Trophoblast cell (in vitro differentiated cells and primary cell): ENCODE measurements at regions not wholly inside any gene's neighbourhood (a gene's known extent, or its start where the extent isn't known, plus 50 kb on each side); places are given as distances from the start of the nearest gene placed in this dataset.

Experiments
- DNase-seq, 2 donors: peaks; one replicate each; pipeline ENCODE4 v3.0.0-alpha.2; 2016
- H2AFZ ChIP-seq: 2 replicates; pipeline ENCODE4 v1.6.1; 2013; ENCODE audit warnings: low read length, moderate library complexity, mild to moderate bottlenecking; ENCODE audit not compliant: insufficient read depth, poor library complexity
- H2AK5ac ChIP-seq: 2 replicates; pipeline ENCODE4 v1.6.1; 2013; ENCODE audit warnings: mild to moderate bottlenecking, low read length
- H2BK120ac ChIP-seq: 2 replicates; pipeline ENCODE4 v1.6.1; 2013; ENCODE audit warnings: low read length, mild to moderate bottlenecking, moderate library complexity; ENCODE audit not compliant: insufficient read depth, poor library complexity
- H2BK12ac ChIP-seq: 2 replicates; pipeline ENCODE4 v1.6.1; 2013; ENCODE audit warnings: mild to moderate bottlenecking, low read length, moderate library complexity
- H2BK5ac ChIP-seq: 2 replicates; pipeline ENCODE4 v1.6.1; 2013; ENCODE audit warnings: low read length, low read depth, moderate library complexity, mild to moderate bottlenecking; ENCODE audit not compliant: poor library complexity
- H3K14ac ChIP-seq: 2 replicates; pipeline ENCODE4 v1.6.1; 2013; ENCODE audit warnings: mild to moderate bottlenecking, low read length
- H3K18ac ChIP-seq: 2 replicates; pipeline ENCODE4 v1.6.1; 2013; ENCODE audit warnings: mild to moderate bottlenecking, low read length
- H3K23ac ChIP-seq: 2 replicates; pipeline ENCODE4 v1.6.1; 2013; ENCODE audit warnings: low read length
- H3K27ac ChIP-seq: 2 replicates; pipeline ENCODE4 v1.5.1; 2013; ENCODE audit warnings: low read depth, mild to moderate bottlenecking, inconsistent platforms, low read length, moderate library complexity
- H3K27me3 ChIP-seq: 2 replicates; pipeline ENCODE4 v1.6.1; 2013; ENCODE audit warnings: inconsistent platforms, mild to moderate bottlenecking, low read length, moderate library complexity; ENCODE audit not compliant: insufficient read depth
- H3K36me3 ChIP-seq, 2 experiments: 1 replicate in 1 of 2; 2 replicates in 1 of 2; pipeline ENCODE4 v1.6.1; 2013; ENCODE audit warnings: low read length in 2 of 2, mild to moderate bottlenecking in 2 of 2, moderate library complexity in 1 of 2; ENCODE audit not compliant: insufficient read depth in 2 of 2, control insufficient read depth in 1 of 2
- H3K4ac ChIP-seq: 2 replicates; pipeline ENCODE4 v1.6.1; 2013; ENCODE audit warnings: low read depth, mild to moderate bottlenecking, low read length, moderate library complexity
- H3K4me1 ChIP-seq, 2 experiments: 1 replicate in 1 of 2; 2 replicates in 1 of 2; pipeline ENCODE4 v1.6.1; 2013; ENCODE audit warnings: low read length in 2 of 2, mild to moderate bottlenecking in 2 of 2, moderate library complexity in 1 of 2; ENCODE audit not compliant: insufficient read depth in 2 of 2, control insufficient read depth in 1 of 2
- H3K4me2 ChIP-seq: 2 replicates; pipeline ENCODE4 v1.6.1; 2013; ENCODE audit warnings: inconsistent platforms, mild to moderate bottlenecking, low read length, moderate library complexity
- H3K4me3 ChIP-seq: 2 replicates; pipeline ENCODE4 v1.5.1; 2013; ENCODE audit warnings: mild to moderate bottlenecking, low read depth, low read length, inconsistent platforms
- H3K79me1 ChIP-seq: one replicate; pipeline ENCODE4 v1.6.1; 2013; ENCODE audit warnings: low read length
- H3K79me2 ChIP-seq: 2 replicates; pipeline ENCODE4 v1.6.1; 2013; ENCODE audit warnings: low read length, mild to moderate bottlenecking; ENCODE audit not compliant: control insufficient read depth, insufficient read depth, poor library complexity
- H3K9ac ChIP-seq: 2 replicates; pipeline ENCODE4 v1.6.1; 2013; ENCODE audit warnings: mild to moderate bottlenecking, low read length
- H3K9me3 ChIP-seq: 2 replicates; pipeline ENCODE4 v1.6.1; 2013; ENCODE audit warnings: low read depth, mild to moderate bottlenecking, control low read depth, inconsistent platforms, low read length; ENCODE audit not compliant: insufficient read depth
- H4K12ac ChIP-seq: 2 replicates; pipeline ENCODE4 v1.6.1; 2013; ENCODE audit warnings: low read depth, mild to moderate bottlenecking, low read length, moderate library complexity
- H4K8ac ChIP-seq: 2 replicates; pipeline ENCODE4 v1.6.1; 2013; ENCODE audit warnings: low read depth, mild to moderate bottlenecking, low read length, moderate library complexity
- H4K91ac ChIP-seq: one replicate; pipeline ENCODE4 v1.6.1; 2013; ENCODE audit warnings: low read depth, mild to moderate bottlenecking, low read length, moderate library complexity
- WGBS: extraction: QIAGEN DNeasy Blood & Tissue Kit; methylation state at CpG from one replicate; pipeline ENCODE4 v1.1.7; 2013; ENCODE audit warnings: missing lambda C conversion rate; ENCODE audit not compliant: insufficient read length, insufficient coverage; ENCODE audit errors: extremely low coverage; 5-methylcytosine and 5-hydroxymethylcytosine counted together

DNA sequence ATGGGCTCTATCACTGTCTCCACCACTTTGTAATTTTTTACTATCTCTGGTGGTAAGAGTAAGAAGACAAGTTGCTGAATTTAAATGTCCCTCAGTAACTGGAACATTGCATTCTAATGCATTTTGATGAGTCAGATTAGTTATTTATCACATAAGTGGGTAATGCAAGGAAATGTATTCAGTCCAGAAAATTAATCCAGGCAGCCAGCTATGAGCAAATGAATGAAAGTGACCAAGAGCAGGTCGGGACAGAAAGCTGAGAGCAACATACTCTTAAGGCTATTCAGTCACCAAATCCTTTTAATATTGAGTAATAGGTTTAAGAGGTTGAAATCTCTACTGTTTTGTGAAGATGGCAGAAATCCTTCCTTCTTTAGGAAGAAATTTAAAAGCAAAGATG lies 265.5 kb upstream of the PARD3B start:
- H3K23ac ChIP-seq, result no peak overlapping the region
- no CpG with 5 or more reads among the region's 1 CpG for WGBS
- peaks cover 0 to under 1% of the 10 kb centered on the region in 2 experiments for H3K4me1 ChIP-seq
- H2BK12ac ChIP-seq, result no peak overlapping the region
- no peaks in the 10 kb centered on the region for H3K36me3 ChIP-seq
- no peak overlapping the region for H3K27ac ChIP-seq
- H4K8ac ChIP-seq, result no peak overlapping the region
- no peak overlapping the region for H4K91ac ChIP-seq
- no peak overlapping the region for H4K12ac ChIP-seq
- no peak overlapping the region for H3K9ac ChIP-seq
- no peak overlapping the region for H3K4me3 ChIP-seq
- no peak overlapping the region for H3K4ac ChIP-seq
- H2BK120ac ChIP-seq, result no peak overlapping the region
- peaks cover 3% of the 10 kb centered on the region for H3K9me3 ChIP-seq
- H2AFZ ChIP-seq, result no peak overlapping the region
- H3K79me2 ChIP-seq, result no peaks in the 10 kb centered on the region
- H3K27me3 ChIP-seq, result no peaks in the 10 kb centered on the region
- no peak overlapping the region for H3K14ac ChIP-seq
- no peak for DNase-seq
- no peak overlapping the region for H3K18ac ChIP-seq
- peaks cover 3% of the 10 kb centered on the region for H3K79me1 ChIP-seq
- H2AK5ac ChIP-seq, result no peak overlapping the region
- H2BK5ac ChIP-seq, result no peak overlapping the region
- no peak overlapping the region for H3K4me2 ChIP-seq

DNA sequence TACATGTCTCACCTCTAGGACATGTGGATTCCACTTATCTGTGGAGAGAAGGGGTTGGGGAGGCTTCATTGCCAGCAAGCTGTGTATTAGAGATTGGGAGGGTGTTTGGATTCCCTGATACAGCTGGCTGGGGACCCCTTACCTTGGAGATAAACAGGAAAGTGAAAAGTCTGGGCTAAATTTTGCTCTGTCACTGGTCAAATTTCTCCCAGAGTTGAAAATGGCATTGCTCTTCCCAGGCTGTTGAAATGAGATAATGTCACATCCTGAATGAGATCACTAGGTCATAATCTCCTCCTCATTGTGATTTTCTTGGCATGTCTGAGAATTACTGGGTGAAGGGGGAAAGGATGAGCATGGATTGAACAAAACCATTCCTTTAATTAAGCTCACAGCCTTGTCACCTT lies 265.0 kb upstream of the PARD3B start:
- Histone ChIP-seq H2AFZ (no peak overlapping the region), H2BK12ac (no peak overlapping the region), H2BK5ac (no peak overlapping the region), H3K4me2 (no peak overlapping the region), H3K18ac (no peak overlapping the region), H3K9ac (no peak overlapping the region), H3K27me3 (no peaks in the 10 kb centered on the region), H3K4me3 (no peak overlapping the region), H4K8ac (no peak overlapping the region), H3K14ac (no peak overlapping the region), H3K79me2 (no peaks in the 10 kb centered on the region), H3K9me3 (peaks cover 3% of the 10 kb centered on the region), H3K4ac (no peak overlapping the region), H3K36me3 (no peaks in the 10 kb centered on the region), H3K79me1 (no peaks in the 10 kb centered on the region), H3K23ac (no peak overlapping the region), H3K4me1 (no peaks in the 10 kb centered on the region), H4K91ac (no peak overlapping the region), H2BK120ac (no peak overlapping the region), H4K12ac (no peak overlapping the region), H3K27ac (no peak overlapping the region), H2AK5ac (no peak overlapping the region)
- no peak for DNase-seq

DNA sequence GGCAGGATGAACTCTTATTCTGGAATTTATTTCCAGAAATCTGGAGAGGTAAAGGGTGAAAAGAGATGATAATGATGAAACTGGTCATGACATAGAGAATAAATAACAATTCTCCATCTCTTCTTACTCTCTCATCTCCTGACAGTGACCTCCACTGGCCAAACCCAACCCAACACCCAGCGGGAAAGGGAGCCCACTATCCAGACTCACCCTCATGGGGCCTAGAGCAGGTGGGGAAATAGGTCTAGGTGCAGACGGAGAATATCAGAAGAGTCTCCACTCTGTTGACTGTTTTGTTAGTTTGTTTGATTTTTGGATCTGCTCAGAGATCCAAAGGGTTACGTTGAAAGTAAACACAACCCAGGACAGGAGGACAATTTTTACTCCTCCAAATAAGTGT lies 263.2 kb upstream of the PARD3B start:
- H4K91ac ChIP-seq, result no peak overlapping the region
- H3K4ac ChIP-seq, result no peak overlapping the region
- H4K12ac ChIP-seq, result no peak overlapping the region
- no peak overlapping the region for H3K14ac ChIP-seq
- H3K4me1 ChIP-seq, result no peaks in the 10 kb centered on the region
- H3K36me3 ChIP-seq, result no peaks in the 10 kb centered on the region
- H2AK5ac ChIP-seq, result no peak overlapping the region
- no peak overlapping the region for H3K18ac ChIP-seq
- no peak overlapping the region for H3K27ac ChIP-seq
- no peak for DNase-seq
- no CpG with 5 or more reads among the region's 3 CpGs for WGBS
- H3K79me2 ChIP-seq, result no peaks in the 10 kb centered on the region
- H3K9ac ChIP-seq, result no peak overlapping the region
- H3K4me3 ChIP-seq, result no peak overlapping the region
- H3K9me3 ChIP-seq, result peaks cover 5% of the 10 kb centered on the region
- H2BK12ac ChIP-seq, result no peak overlapping the region
- H3K23ac ChIP-seq, result no peak overlapping the region
- H3K27me3 ChIP-seq, result no peaks in the 10 kb centered on the region
- H3K79me1 ChIP-seq, result no peaks in the 10 kb centered on the region
- H2BK5ac ChIP-seq, result no peak overlapping the region
- H2BK120ac ChIP-seq, result no peak overlapping the region
- no peak overlapping the region for H2AFZ ChIP-seq
- no peak overlapping the region for H4K8ac ChIP-seq
- H3K4me2 ChIP-seq, result no peak overlapping the region

DNA sequence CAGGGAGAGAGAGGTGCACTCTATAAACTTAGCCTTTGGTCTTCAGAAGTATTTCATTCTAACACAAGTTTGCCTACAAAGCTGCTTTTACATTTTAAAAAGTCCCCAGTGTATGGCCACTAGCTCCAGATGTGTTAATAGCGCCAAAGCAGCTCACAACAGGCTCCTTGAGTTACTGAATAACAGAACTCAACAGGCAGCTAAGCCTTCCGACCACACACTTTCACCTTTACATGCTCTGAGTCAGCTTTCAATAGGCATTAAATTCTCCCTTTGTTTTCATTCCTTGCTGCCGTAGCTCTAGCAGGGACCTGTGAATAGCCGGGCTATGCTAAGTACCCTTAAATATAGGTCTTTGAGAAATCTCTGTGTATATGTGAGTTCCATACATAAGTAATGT lies 262.8 kb upstream of the PARD3B start:
- DNase-seq, result no peak
- no peak overlapping the region for H3K27ac ChIP-seq
- H3K9ac ChIP-seq, result no peak overlapping the region
- no peak overlapping the region for H4K12ac ChIP-seq
- peaks cover 5% of the 10 kb centered on the region for H3K9me3 ChIP-seq
- H2BK12ac ChIP-seq, result no peak overlapping the region
- no peak overlapping the region for H2AK5ac ChIP-seq
- no CpG with 5 or more reads among the region's 4 CpGs for WGBS
- H3K27me3 ChIP-seq, result no peaks in the 10 kb centered on the region
- H3K79me1 ChIP-seq, result no peaks in the 10 kb centered on the region
- no peak overlapping the region for H4K91ac ChIP-seq
- H2AFZ ChIP-seq, result no peak overlapping the region
- no peak overlapping the region for H3K4ac ChIP-seq
- H3K4me2 ChIP-seq, result no peak overlapping the region
- no peak overlapping the region for H2BK120ac ChIP-seq
- H2BK5ac ChIP-seq, result no peak overlapping the region
- H3K79me2 ChIP-seq, result no peaks in the 10 kb centered on the region
- no peak overlapping the region for H3K18ac ChIP-seq
- H3K4me1 ChIP-seq, result no peaks in the 10 kb centered on the region
- no peaks in the 10 kb centered on the region for H3K36me3 ChIP-seq
- H3K4me3 ChIP-seq, result no peak overlapping the region
- no peak overlapping the region for H3K23ac ChIP-seq
- no peak overlapping the region for H4K8ac ChIP-seq
- no peak overlapping the region for H3K14ac ChIP-seq
